ENCODE measurements at regions not wholly inside any gene's neighbourhood (a gene's known extent, or its start where the extent isn't known, plus 50 kb on each side); places are given as distances from the start of the nearest gene placed in this dataset.
A peak's percentile ranks its signal among the peaks of the same experiment; 100 is the strongest.

DNA sequence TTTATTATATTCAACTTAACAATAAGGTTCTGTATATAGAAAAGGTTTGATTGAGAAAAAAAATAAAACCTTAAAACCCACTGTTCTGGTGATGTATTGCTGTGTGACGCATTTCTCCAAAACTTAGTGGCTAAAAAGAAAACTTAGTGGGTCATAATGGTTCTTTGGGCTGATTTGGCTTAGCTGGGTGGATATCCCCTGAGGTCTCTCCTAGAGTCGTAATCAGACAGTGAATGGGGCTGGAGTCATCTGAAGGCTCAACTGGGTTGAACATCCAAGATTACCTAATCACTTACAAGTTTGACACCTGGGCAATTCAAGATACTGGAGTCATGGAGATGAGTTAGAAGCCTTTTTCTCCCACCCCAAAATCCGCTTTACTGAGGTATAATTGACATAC is 111.6 kb upstream of the TBL1XR1 start:
- H3K9me3 Mint-ChIP-seq = peaks cover 42% of the 10 kb centered on the region
- H3K4me1 Mint-ChIP-seq = peaks cover 4% of the 10 kb centered on the region
- H3K27me3 Mint-ChIP-seq (ENCODE audit: low read depth, poor library complexity) = peaks cover 3% of the 10 kb centered on the region
- H3K27ac Mint-ChIP-seq = no peak overlapping the region
- H3K36me3 Mint-ChIP-seq (ENCODE audit: low read depth) = peaks cover 25% of the 10 kb centered on the region
- TF ChIP-seq, protein P1, sequence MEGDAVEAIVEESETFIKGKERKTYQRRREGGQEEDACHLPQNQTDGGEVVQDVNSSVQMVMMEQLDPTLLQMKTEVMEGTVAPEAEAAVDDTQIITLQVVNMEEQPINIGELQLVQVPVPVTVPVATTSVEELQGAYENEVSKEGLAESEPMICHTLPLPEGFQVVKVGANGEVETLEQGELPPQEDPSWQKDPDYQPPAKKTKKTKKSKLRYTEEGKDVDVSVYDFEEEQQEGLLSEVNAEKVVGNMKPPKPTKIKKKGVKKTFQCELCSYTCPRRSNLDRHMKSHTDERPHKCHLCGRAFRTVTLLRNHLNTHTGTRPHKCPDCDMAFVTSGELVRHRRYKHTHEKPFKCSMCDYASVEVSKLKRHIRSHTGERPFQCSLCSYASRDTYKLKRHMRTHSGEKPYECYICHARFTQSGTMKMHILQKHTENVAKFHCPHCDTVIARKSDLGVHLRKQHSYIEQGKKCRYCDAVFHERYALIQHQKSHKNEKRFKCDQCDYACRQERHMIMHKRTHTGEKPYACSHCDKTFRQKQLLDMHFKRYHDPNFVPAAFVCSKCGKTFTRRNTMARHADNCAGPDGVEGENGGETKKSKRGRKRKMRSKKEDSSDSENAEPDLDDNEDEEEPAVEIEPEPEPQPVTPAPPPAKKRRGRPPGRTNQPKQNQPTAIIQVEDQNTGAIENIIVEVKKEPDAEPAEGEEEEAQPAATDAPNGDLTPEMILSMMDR (IDR thresholded peaks at IDR 0.05) = no peak
- DNase-seq = no peak
- no peak overlapping the region for H3K4me3 Mint-ChIP-seq

DNA sequence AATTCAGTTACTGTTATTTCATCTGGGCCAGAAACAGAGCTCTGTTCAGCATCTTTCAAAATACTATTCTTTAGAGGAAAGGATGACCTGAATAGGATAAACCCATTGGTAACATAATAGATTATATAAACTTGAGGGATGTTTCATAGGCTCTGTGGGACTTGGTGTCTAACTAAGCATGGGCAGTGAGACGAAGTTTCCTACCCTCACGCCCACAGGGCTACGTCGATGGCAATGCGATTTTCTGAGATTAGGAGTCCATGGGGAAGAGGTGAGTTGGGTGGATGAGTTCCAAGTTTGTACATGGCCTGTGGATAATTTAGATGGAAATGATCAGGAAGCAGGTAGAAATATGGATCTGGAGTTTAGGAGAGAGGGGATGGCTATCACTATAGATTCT is 115.2 kb upstream of the TBL1XR1 start:
- Mint-ChIP-seq H3K27me3 (ENCODE audit: low read depth, poor library complexity) (peaks cover 3% of the 10 kb centered on the region), H3K4me1 (peaks cover 4% of the 10 kb centered on the region), H3K4me3 (no peak overlapping the region), H3K36me3 (ENCODE audit: low read depth) (peaks cover 25% of the 10 kb centered on the region), H3K27ac (peak overlapping the region; percentile 77), H3K9me3 (peaks cover 48% of the 10 kb centered on the region)
- TF ChIP-seq, protein P1 (IDR thresholded peaks at IDR 0.05) = no peak
- no peak for DNase-seq

DNA sequence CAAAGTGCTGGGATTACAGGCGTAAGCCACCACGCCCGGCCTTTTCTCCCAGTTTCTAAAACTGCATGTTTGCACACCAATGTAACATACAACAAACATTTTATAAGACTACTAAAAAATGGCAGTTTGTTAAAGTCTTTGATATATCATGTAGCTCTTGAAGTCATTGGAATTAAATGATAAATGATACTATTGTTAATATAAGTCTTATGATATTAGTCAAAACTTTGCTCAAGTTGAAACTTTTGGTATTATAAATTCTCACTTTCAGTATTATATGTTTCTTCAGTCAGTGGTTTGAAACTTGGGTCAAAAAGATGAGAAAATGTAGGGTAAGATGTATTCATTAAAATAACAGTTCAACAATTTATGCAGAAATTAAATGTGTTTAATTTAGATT is 117.6 kb upstream of the TBL1XR1 start:
- H3K4me3 Mint-ChIP-seq = no peak overlapping the region
- TF ChIP-seq, protein P1 (IDR thresholded peaks at IDR 0.05) = no peak
- H3K4me1 Mint-ChIP-seq = peaks cover 4% of the 10 kb centered on the region
- peaks cover 3% of the 10 kb centered on the region for H3K27me3 Mint-ChIP-seq (ENCODE audit: low read depth, poor library complexity)
- DNase-seq = no peak
- H3K36me3 Mint-ChIP-seq (ENCODE audit: low read depth) = peaks cover 29% of the 10 kb centered on the region
- H3K27ac Mint-ChIP-seq = no peak overlapping the region
- H3K9me3 Mint-ChIP-seq = peaks cover 57% of the 10 kb centered on the region

DNA sequence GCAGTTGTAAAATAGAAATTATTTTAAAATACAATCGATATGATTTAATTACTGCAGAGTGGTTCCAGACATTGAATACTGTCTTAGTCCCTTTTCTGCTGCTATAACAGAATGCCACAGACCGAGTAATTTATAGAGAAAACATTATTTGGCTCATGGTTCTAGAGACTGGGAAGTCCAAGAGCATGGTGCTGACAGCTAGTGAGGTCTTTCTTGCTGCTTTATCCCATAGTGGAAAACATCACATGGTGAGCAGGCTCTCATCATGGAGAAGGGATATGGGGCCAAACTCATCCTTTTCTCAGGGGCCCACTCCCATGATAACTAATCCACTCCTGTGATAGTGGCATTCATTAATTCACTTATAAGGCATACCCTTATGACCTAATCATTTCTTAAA is 120.0 kb upstream of the TBL1XR1 start:
- Mint-ChIP-seq H3K4me1 (peaks cover 21% of the 10 kb centered on the region), H3K27me3 (ENCODE audit: low read depth, poor library complexity) (peaks cover 3% of the 10 kb centered on the region), H3K36me3 (ENCODE audit: low read depth) (peaks cover 14% of the 10 kb centered on the region), H3K9me3 (peaks cover 37% of the 10 kb centered on the region), H3K27ac (no peak overlapping the region), H3K4me3 (no peak overlapping the region)
- TF ChIP-seq, protein P1 (IDR thresholded peaks at IDR 0.05) = no peak
- DNase-seq = no peak

DNA sequence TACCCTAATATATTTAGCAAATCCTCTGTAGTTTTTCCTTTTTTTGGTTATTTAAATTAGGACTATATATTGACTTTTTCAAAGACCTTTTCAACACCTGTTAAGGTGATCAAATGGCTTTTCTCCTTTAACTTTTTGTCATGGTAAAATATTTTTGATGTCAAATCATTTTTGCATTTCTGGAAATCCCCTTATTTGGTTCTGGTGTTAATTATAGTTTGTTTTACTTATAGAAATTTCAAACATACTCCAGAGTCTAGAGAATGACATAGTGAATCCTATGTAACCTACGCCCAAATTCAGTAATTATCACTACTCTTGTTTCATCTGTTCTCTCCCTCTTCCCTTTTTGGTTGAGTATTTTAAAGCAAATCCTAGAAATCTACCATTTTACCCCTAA is 121.3 kb upstream of the TBL1XR1 start:
- H3K9me3 Mint-ChIP-seq = peaks cover 28% of the 10 kb centered on the region
- peaks cover 17% of the 10 kb centered on the region for H3K4me1 Mint-ChIP-seq
- H3K36me3 Mint-ChIP-seq (ENCODE audit: low read depth) = peaks cover 5% of the 10 kb centered on the region
- H3K4me3 Mint-ChIP-seq = no peak overlapping the region
- no peaks in the 10 kb centered on the region for H3K27me3 Mint-ChIP-seq (ENCODE audit: low read depth, poor library complexity)
- DNase-seq = no peak
- TF ChIP-seq, protein P1 (IDR thresholded peaks at IDR 0.05) = no peak
- no peak overlapping the region for H3K27ac Mint-ChIP-seq

DNA sequence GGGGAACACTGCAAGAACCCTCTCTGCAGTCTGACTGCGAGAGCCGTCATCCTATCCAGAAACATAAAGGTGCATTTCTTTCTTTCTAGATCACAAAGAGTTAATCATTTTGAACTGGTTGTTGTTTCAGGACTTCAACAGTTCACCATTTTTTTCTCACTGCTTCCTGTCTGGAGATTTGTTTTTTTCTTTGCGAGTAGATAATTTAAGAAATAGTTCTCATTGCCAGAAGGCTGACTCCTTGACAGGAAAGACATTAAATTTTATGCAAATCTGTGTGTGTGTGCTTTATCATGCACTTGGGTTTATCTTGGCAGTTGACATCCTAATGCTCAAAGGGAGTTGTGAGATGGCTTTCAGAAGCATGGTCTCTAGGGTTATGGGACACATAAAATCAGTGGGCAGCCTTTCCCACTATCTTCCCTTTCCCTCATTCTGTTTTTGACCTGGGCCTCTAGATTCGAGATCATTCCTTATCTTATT is 123.5 kb upstream of the TBL1XR1 start:
- H3K4me3 Mint-ChIP-seq = no peak overlapping the region
- TF ChIP-seq, protein P1 (IDR thresholded peaks at IDR 0.05) = no peak

More for the DNA sequence above, 123.5 kb upstream of the TBL1XR1 start:
- peaks cover 22% of the 10 kb centered on the region for H3K9me3 Mint-ChIP-seq
- DNase-seq = no peak
- H3K36me3 Mint-ChIP-seq (ENCODE audit: low read depth) = peaks cover 4% of the 10 kb centered on the region
- peaks cover 17% of the 10 kb centered on the region for H3K4me1 Mint-ChIP-seq
- peak overlapping the region; percentile 97 for H3K27ac Mint-ChIP-seq
- no peaks in the 10 kb centered on the region for H3K27me3 Mint-ChIP-seq (ENCODE audit: low read depth, poor library complexity)
